IPS-18a (cell line): ENCODE measurements at regions not wholly inside any gene's neighbourhood (a gene's known extent, or its start where the extent isn't known, plus 50 kb on each side); places are given as distances from the start of the nearest gene placed in this dataset.

Experiments used
- H3K27ac ChIP-seq: one replicate; pipeline ENCODE4 v1.5.1; 2013; ENCODE audit warnings: low read length
- H3K27me3 ChIP-seq: one replicate; pipeline ENCODE4 v1.6.1; 2013; ENCODE audit warnings: mild to moderate bottlenecking, low read length; ENCODE audit not compliant: control insufficient read depth, insufficient read depth
- H3K36me3 ChIP-seq: one replicate; pipeline ENCODE4 v1.6.1; 2013; ENCODE audit warnings: low read depth, low read length; ENCODE audit not compliant: control insufficient read depth
- H3K4me1 ChIP-seq: one replicate; pipeline ENCODE4 v1.6.1; 2013; ENCODE audit warnings: low read depth, low read length; ENCODE audit not compliant: control insufficient read depth
- H3K4me3 ChIP-seq: one replicate; pipeline ENCODE4 v1.5.1; 2013; ENCODE audit warnings: low read length
- H3K9ac ChIP-seq: one replicate; pipeline ENCODE4 v1.6.1; 2013; ENCODE audit warnings: mild to moderate bottlenecking, low read length, moderate library complexity
- H3K9me3 ChIP-seq: one replicate; pipeline ENCODE4 v1.6.1; 2013; ENCODE audit warnings: low read depth, low read length; ENCODE audit not compliant: control insufficient read depth

- Histone ChIP-seq H3K9me3 (no peaks in the 10 kb centered on the region), H3K4me3 (no peak overlapping the region), H3K4me1 (peaks cover 23% of the 10 kb centered on the region), H3K27me3 (peaks cover 5% of the 10 kb centered on the region), H3K27ac (no peak overlapping the region), H3K36me3 (no peaks in the 10 kb centered on the region), H3K9ac (no peak overlapping the region)
These were observed 235.9 kb downstream of the SOX2 start for GRCh38 chr3:181947606-181948005.

GRCh38 chr3:181948286-181948685, 236.6 kb downstream of the SOX2 start:
- Histone ChIP-seq H3K27me3 (no peaks in the 10 kb centered on the region), H3K4me3 (no peak overlapping the region), H3K36me3 (no peaks in the 10 kb centered on the region), H3K27ac (no peak overlapping the region), H3K9me3 (no peaks in the 10 kb centered on the region), H3K4me1 (peaks cover 16% of the 10 kb centered on the region), H3K9ac (no peak overlapping the region)

- no peak overlapping the region for H3K27ac ChIP-seq
- H3K4me3 ChIP-seq = no peak overlapping the region
- H3K9ac ChIP-seq = no peak overlapping the region
- no peaks in the 10 kb centered on the region for H3K36me3 ChIP-seq
- no peaks in the 10 kb centered on the region for H3K9me3 ChIP-seq
- H3K27me3 ChIP-seq = no peaks in the 10 kb centered on the region
- peaks cover 11% of the 10 kb centered on the region for H3K4me1 ChIP-seq
These were observed 240.5 kb downstream of the SOX2 start for GRCh38 chr3:181952221-181952620.

- no peaks in the 10 kb centered on the region for H3K27me3 ChIP-seq
These were observed 241.2 kb downstream of the SOX2 start for GRCh38 chr3:181952929-181953328.

GRCh38 chr3:181955566-181955965, 243.8 kb downstream of the SOX2 start:
- H3K9me3 ChIP-seq = no peaks in the 10 kb centered on the region
- no peaks in the 10 kb centered on the region for H3K27me3 ChIP-seq
- no peak overlapping the region for H3K27ac ChIP-seq
- H3K4me3 ChIP-seq = no peak overlapping the region
- H3K36me3 ChIP-seq = no peaks in the 10 kb centered on the region
- H3K4me1 ChIP-seq = no peaks in the 10 kb centered on the region
- no peak overlapping the region for H3K9ac ChIP-seq

More at GRCh38 chr3:181952929-181953328, 241.2 kb downstream of the SOX2 start:
- Histone ChIP-seq H3K4me1 (peaks cover 11% of the 10 kb centered on the region), H3K36me3 (no peaks in the 10 kb centered on the region), H3K4me3 (no peak overlapping the region), H3K9me3 (no peaks in the 10 kb centered on the region), H3K9ac (no peak overlapping the region), H3K27ac (no peak overlapping the region)

- Histone ChIP-seq H3K27me3 (no peaks in the 10 kb centered on the region), H3K4me1 (no peaks in the 10 kb centered on the region), H3K9me3 (no peaks in the 10 kb centered on the region), H3K36me3 (no peaks in the 10 kb centered on the region), H3K4me3 (no peak overlapping the region), H3K9ac (no peak overlapping the region), H3K27ac (no peak overlapping the region)
These were observed 244.4 kb downstream of the SOX2 start for GRCh38 chr3:181956122-181956521.

GRCh38 chr3:181966393-181966792, 254.7 kb downstream of the SOX2 start:
- Histone ChIP-seq H3K9ac (no peak overlapping the region), H3K4me3 (no peak overlapping the region), H3K27ac (no peak overlapping the region), H3K27me3 (no peaks in the 10 kb centered on the region), H3K4me1 (peaks cover 7% of the 10 kb centered on the region), H3K36me3 (no peaks in the 10 kb centered on the region), H3K9me3 (no peaks in the 10 kb centered on the region)

- H3K27ac ChIP-seq = no peak overlapping the region
- H3K9ac ChIP-seq = no peak overlapping the region
- no peaks in the 10 kb centered on the region for H3K36me3 ChIP-seq
- peaks cover 7% of the 10 kb centered on the region for H3K4me1 ChIP-seq
- no peaks in the 10 kb centered on the region for H3K27me3 ChIP-seq
- H3K4me3 ChIP-seq = no peak overlapping the region
- H3K9me3 ChIP-seq = no peaks in the 10 kb centered on the region
These were observed 258.2 kb downstream of the SOX2 start for GRCh38 chr3:181969925-181970324.

GRCh38 chr3:181971424-181971823, 259.7 kb downstream of the SOX2 start:
- H3K36me3 ChIP-seq = no peaks in the 10 kb centered on the region
- H3K27me3 ChIP-seq = no peaks in the 10 kb centered on the region

GRCh38 chr3:181974198-181974597, 262.5 kb downstream of the SOX2 start:
- H3K9me3 ChIP-seq = no peaks in the 10 kb centered on the region
- H3K36me3 ChIP-seq = no peaks in the 10 kb centered on the region
- H3K27ac ChIP-seq = no peak overlapping the region
- H3K4me3 ChIP-seq = no peak overlapping the region
- no peaks in the 10 kb centered on the region for H3K27me3 ChIP-seq
- H3K9ac ChIP-seq = no peak overlapping the region
- no peaks in the 10 kb centered on the region for H3K4me1 ChIP-seq

More at GRCh38 chr3:181971424-181971823, 259.7 kb downstream of the SOX2 start:
- H3K9me3 ChIP-seq = no peaks in the 10 kb centered on the region
- no peaks in the 10 kb centered on the region for H3K4me1 ChIP-seq
- H3K4me3 ChIP-seq = no peak overlapping the region
- no peak overlapping the region for H3K9ac ChIP-seq
- H3K27ac ChIP-seq = no peak overlapping the region

- H3K4me1 ChIP-seq = no peaks in the 10 kb centered on the region
These were observed 264.8 kb downstream of the SOX2 start for GRCh38 chr3:181976526-181976925.

GRCh38 chr3:181985386-181985785, 273.7 kb downstream of the SOX2 start:
- no peaks in the 10 kb centered on the region for H3K4me1 ChIP-seq
- H3K27ac ChIP-seq = no peak overlapping the region
- no peaks in the 10 kb centered on the region for H3K9me3 ChIP-seq
- no peaks in the 10 kb centered on the region for H3K27me3 ChIP-seq
- no peaks in the 10 kb centered on the region for H3K36me3 ChIP-seq
- H3K9ac ChIP-seq = no peak overlapping the region
- H3K4me3 ChIP-seq = no peak overlapping the region

More at GRCh38 chr3:181976526-181976925, 264.8 kb downstream of the SOX2 start:
- Histone ChIP-seq H3K36me3 (no peaks in the 10 kb centered on the region), H3K27me3 (no peaks in the 10 kb centered on the region), H3K4me3 (no peak overlapping the region), H3K27ac (no peak overlapping the region), H3K9me3 (no peaks in the 10 kb centered on the region), H3K9ac (no peak overlapping the region)
